ENCODE measurements at regions not wholly inside any gene's neighbourhood (a gene's known extent, or its start where the extent isn't known, plus 50 kb on each side); places are given as distances from the start of the nearest gene placed in this dataset.

- BruUV-seq (replicated peaks) = no TSS peak
- Mint-ChIP-seq H3K9me3 (ENCODE audit: unreplicated experiment) (peaks cover 11% of the 10 kb centered on the region), H3K36me3 (ENCODE audit: insufficient read depth, unreplicated experiment) (no peaks in the 10 kb centered on the region), H3K4me3 (ENCODE audit: unreplicated experiment) (no peak overlapping the region), H3K27me3 (ENCODE audit: insufficient read depth, unreplicated experiment) (no peaks in the 10 kb centered on the region), H3K4me1 (ENCODE audit: low read depth, unreplicated experiment) (no peaks in the 10 kb centered on the region), H3K27ac (ENCODE audit: unreplicated experiment) (no peak overlapping the region)
- TF ChIP-seq CTCF (IDR thresholded peaks at IDR 0.05; ENCODE audit: insufficient read depth in 1 of 2, low read depth in 1 of 2, low read length in 1 of 2, severe bottlenecking in 1 of 2, unreplicated experiment in 1 of 2) = no peak
- intact Hi-C loops (cut with micrococcal nuclease; ENCODE audit: unreplicated experiment) = no loop called here
- no peaks in the 10 kb centered on the region for H3K36me3 ChIP-seq (ENCODE audit: control insufficient read depth, insufficient read depth, low read length)
- ChIA-PET CTCF (no interaction called here), POLR2A (no interaction called here)
- no peaks in the 10 kb centered on the region for H3K4me1 ChIP-seq
- no peak for DNase-seq
- no peaks in the 10 kb centered on the region for H3K27me3 ChIP-seq (replicated peaks; ENCODE audit: control insufficient read depth, insufficient read depth, low read length)
- no peaks in the 10 kb centered on the region for H3K9me3 ChIP-seq
- no peak overlapping the region for H3K4me3 ChIP-seq (ENCODE audit: low read depth, low read length)
These were observed 187.7 kb upstream of the KCNN2 start for GRCh38 chr5:114174131-114174530.

GRCh38 chr5:114174837-114175236, 187.0 kb upstream of the KCNN2 start:
- intact Hi-C loops (cut with micrococcal nuclease; ENCODE audit: unreplicated experiment) = no loop called here
- no peak for TF ChIP-seq CTCF (IDR thresholded peaks at IDR 0.05; ENCODE audit: insufficient read depth in 1 of 2, low read depth in 1 of 2, low read length in 1 of 2, severe bottlenecking in 1 of 2, unreplicated experiment in 1 of 2)
- H3K27ac Mint-ChIP-seq (ENCODE audit: unreplicated experiment) = no peak overlapping the region
- Histone ChIP-seq H3K4me3 (ENCODE audit: low read depth, low read length) (no peak overlapping the region), H3K4me1 (no peaks in the 10 kb centered on the region), H3K36me3 (ENCODE audit: control insufficient read depth, insufficient read depth, low read length) (no peaks in the 10 kb centered on the region), H3K9me3 (no peaks in the 10 kb centered on the region), H3K27me3 (replicated peaks; ENCODE audit: control insufficient read depth, insufficient read depth, low read length) (no peaks in the 10 kb centered on the region)
- H3K9me3 Mint-ChIP-seq (ENCODE audit: unreplicated experiment) = peaks cover 11% of the 10 kb centered on the region
- BruUV-seq (replicated peaks) = no TSS peak
- H3K36me3 Mint-ChIP-seq (ENCODE audit: insufficient read depth, unreplicated experiment) = no peaks in the 10 kb centered on the region
- no peaks in the 10 kb centered on the region for H3K27me3 Mint-ChIP-seq (ENCODE audit: insufficient read depth, unreplicated experiment)
- DNase-seq = no peak
- no peak overlapping the region for H3K4me3 Mint-ChIP-seq (ENCODE audit: unreplicated experiment)
- no peaks in the 10 kb centered on the region for H3K4me1 Mint-ChIP-seq (ENCODE audit: low read depth, unreplicated experiment)
- ChIA-PET POLR2A (no interaction called here), CTCF (no interaction called here)

- Mint-ChIP-seq H3K36me3 (ENCODE audit: insufficient read depth, unreplicated experiment) (no peaks in the 10 kb centered on the region), H3K4me3 (ENCODE audit: unreplicated experiment) (no peak overlapping the region), H3K27me3 (ENCODE audit: insufficient read depth, unreplicated experiment) (no peaks in the 10 kb centered on the region), H3K4me1 (ENCODE audit: low read depth, unreplicated experiment) (no peaks in the 10 kb centered on the region), H3K9me3 (ENCODE audit: unreplicated experiment) (peaks cover 11% of the 10 kb centered on the region), H3K27ac (ENCODE audit: unreplicated experiment) (no peak overlapping the region)
- no TSS peak for BruUV-seq (replicated peaks)
- intact Hi-C loops (cut with micrococcal nuclease; ENCODE audit: unreplicated experiment) = no loop called here
- Histone ChIP-seq H3K36me3 (ENCODE audit: control insufficient read depth, insufficient read depth, low read length) (no peaks in the 10 kb centered on the region), H3K27me3 (replicated peaks; ENCODE audit: control insufficient read depth, insufficient read depth, low read length) (no peaks in the 10 kb centered on the region), H3K9me3 (no peaks in the 10 kb centered on the region), H3K4me1 (no peaks in the 10 kb centered on the region), H3K4me3 (ENCODE audit: low read depth, low read length) (no peak overlapping the region)
- DNase-seq = no peak
- ChIA-PET CTCF (no interaction called here), POLR2A (no interaction called here)
- TF ChIP-seq CTCF (IDR thresholded peaks at IDR 0.05; ENCODE audit: insufficient read depth in 1 of 2, low read depth in 1 of 2, low read length in 1 of 2, severe bottlenecking in 1 of 2, unreplicated experiment in 1 of 2) = no peak
These were observed 185.5 kb upstream of the KCNN2 start for GRCh38 chr5:114176356-114176755.
